ENCODE measurements at regions not wholly inside any gene's neighbourhood (a gene's known extent, or its start where the extent isn't known, plus 50 kb on each side); places are given as distances from the start of the nearest gene placed in this dataset.
"Not testable (repeated sequence)": the region's sequence is repeated elsewhere in the genome, so short reads cannot be mapped to it uniquely, and the experiment has no call there.

- no peak for DNase-seq
Measured at GRCh38 chr5:117587111-117587510, 1012.5 kb upstream of the SEMA6A start.

- no peak for DNase-seq
Measured at GRCh38 chr5:117568622-117569021, 994.0 kb upstream of the SEMA6A start.

- DNase-seq, result no peak
Measured at GRCh38 chr5:117568126-117568525, 993.5 kb upstream of the SEMA6A start.

GRCh38 chr5:117562647-117563046, 988.0 kb upstream of the SEMA6A start:
- DNase-seq, result no peak

GRCh38 chr5:117561531-117561930, 986.9 kb upstream of the SEMA6A start:
- DNase-seq, result no peak

- no peak for DNase-seq
Measured at GRCh38 chr5:117559005-117559844, 984.6 kb upstream of the SEMA6A start.

GRCh38 chr5:117551236-117551635, 976.6 kb upstream of the SEMA6A start:
- DNase-seq, result no peak

GRCh38 chr5:117547192-117547591, 972.6 kb upstream of the SEMA6A start:
- no peak for DNase-seq

- DNase-seq, result no peak
Measured at GRCh38 chr5:117539692-117540091, 965.1 kb upstream of the SEMA6A start.

- DNase-seq, result no peak
Measured at GRCh38 chr5:117533792-117534191, 959.2 kb upstream of the SEMA6A start.

- DNase-seq, result not testable (repeated sequence)
Measured at GRCh38 chr5:117533051-117533670, 958.5 kb upstream of the SEMA6A start.

- no peak for DNase-seq
Measured at GRCh38 chr5:117519957-117520500, 945.4 kb upstream of the SEMA6A start.

GRCh38 chr5:117504305-117504704, 929.7 kb upstream of the SEMA6A start:
- DNase-seq, result no peak

- DNase-seq, result no peak
Measured at GRCh38 chr5:117497601-117498000, 923.0 kb upstream of the SEMA6A start.

GRCh38 chr5:117496801-117497200, 922.2 kb upstream of the SEMA6A start:
- DNase-seq, result no peak

GRCh38 chr5:117494188-117494587, 919.6 kb upstream of the SEMA6A start:
- no peak for DNase-seq

GRCh38 chr5:117488976-117489500, 914.4 kb upstream of the SEMA6A start:
- peak; percentile 89 for DNase-seq

- no peak for DNase-seq
Measured at GRCh38 chr5:117487556-117487955, 912.9 kb upstream of the SEMA6A start.

GRCh38 chr5:117486879-117487391, 912.3 kb upstream of the SEMA6A start:
- DNase-seq, result peak; percentile 98

GRCh38 chr5:117486261-117486660, 911.6 kb upstream of the SEMA6A start:
- DNase-seq, result peak; percentile 81

GRCh38 chr5:117475919-117476318, 901.3 kb upstream of the SEMA6A start:
- no peak for DNase-seq

- peak; percentile 58 for DNase-seq
Measured at GRCh38 chr5:117473165-117473564, 898.5 kb upstream of the SEMA6A start.

- peak; percentile 34 for DNase-seq
Measured at GRCh38 chr5:117463881-117464570, 889.4 kb upstream of the SEMA6A start.
